GM23248 (cell line): ENCODE measurements at regions not wholly inside any gene's neighbourhood (a gene's known extent, or its start where the extent isn't known, plus 50 kb on each side); places are given as distances from the start of the nearest gene placed in this dataset.

Experiments
- EZH2 ChIP-seq: fragments of 200-600 bp; sonication (generic); IDR thresholded peaks from 2 replicates; pipeline ENCODE4 v1.6.1; 2018; ENCODE audit warnings: antibody characterized with exemption, mild to moderate bottlenecking; ENCODE audit not compliant: insufficient read depth, poor library complexity, severe bottlenecking
- EZH2phosphoT487 ChIP-seq: fragments of 200-600 bp; sonication (generic); IDR thresholded peaks from 2 replicates; pipeline ENCODE4 v1.6.1; 2018; ENCODE audit warnings: antibody characterized with exemption, moderate library complexity, mild to moderate bottlenecking, low read depth; ENCODE audit not compliant: insufficient read depth

GRCh38 chr18:26708806-26709716 lies 156.4 kb downstream of the AQP4 start:
- TF ChIP-seq EZH2 (no peak), EZH2phosphoT487 (no peak)
